NCI-H128 (cell line): ENCODE measurements at regions not wholly inside any gene's neighbourhood (a gene's known extent, or its start where the extent isn't known, plus 50 kb on each side); places are given as distances from the start of the nearest gene placed in this dataset.

Experiments used
- DNase-seq: peaks from one replicate; lab custom pipeline; 2025; ENCODE audit not compliant: unreplicated experiment; lab: John Stamatoyannopoulos, UW

DNA sequence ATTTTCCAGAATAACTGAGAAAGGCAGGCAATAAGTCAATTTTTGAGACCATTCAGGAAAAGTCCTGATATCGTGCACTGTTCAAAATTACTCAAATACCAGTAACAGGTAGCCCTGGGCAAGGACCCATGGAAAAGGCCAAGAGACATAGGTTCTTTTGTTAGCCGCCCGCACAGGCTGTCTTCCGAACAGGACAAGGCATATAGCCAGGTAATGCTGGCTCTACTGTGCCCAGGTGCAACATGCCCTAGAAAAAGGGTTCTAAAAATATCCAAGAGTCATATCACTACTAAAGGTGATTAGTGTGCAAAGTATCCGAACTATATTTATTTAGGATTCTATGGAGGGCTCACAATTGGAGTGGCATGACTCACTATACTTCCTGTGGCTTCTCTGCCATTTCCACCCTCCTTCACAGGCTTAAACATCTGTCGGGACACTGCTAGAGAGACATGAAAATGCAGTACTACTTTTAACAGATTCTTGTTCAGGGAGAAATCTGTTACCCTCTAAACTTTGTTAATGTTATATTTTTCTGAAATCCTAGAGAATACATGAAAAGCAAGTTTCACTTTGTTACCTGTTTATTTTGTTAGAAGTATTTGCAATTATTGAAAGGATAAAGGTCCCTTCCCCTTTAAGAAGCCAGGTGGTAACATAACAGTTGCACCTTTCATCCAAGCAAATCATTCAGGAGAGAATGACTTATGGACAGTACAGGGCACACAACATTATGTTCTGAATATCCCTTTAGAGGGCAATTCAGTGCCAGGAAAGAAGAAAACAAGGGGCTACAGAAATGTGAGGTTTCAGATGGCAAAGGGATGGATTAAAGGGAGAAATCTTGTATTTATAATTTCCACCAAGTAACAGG is 293.3 kb upstream of the THBS1 start:
- DNase-seq: no peak

DNA sequence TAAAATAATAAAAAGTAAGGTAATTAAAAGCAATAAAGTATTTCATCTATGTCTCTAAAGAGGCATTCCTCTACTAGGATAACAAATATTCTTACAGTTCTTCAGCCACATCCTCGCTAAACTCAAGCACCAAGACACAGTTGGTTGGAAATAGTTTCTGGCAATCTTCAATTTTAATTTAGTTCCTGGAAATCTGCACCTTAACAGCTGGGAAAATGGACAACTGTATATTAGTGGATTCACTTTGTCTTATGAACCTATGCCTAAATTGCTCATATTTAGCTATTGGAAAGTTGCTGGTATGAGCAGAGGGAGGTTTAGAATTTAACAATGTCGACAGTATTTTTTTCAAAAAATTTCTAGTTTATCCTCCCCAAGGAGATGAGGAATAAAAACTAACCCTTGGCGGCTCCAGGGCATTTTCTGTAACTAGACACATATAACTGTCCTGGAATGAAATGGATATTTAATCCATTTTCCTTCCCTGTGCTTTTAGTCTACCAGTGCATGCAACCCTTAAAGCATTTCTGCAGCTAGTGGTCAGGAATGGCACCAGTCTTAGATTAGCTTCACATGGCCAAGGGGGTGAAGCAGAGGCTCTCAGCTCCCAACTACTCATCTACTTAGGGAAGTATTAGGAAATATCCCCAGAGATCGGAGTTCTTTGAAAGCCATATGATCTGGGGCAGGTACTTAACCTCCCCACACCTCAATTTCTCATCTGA is 290.0 kb upstream of the THBS1 start:
- no peak for DNase-seq

DNA sequence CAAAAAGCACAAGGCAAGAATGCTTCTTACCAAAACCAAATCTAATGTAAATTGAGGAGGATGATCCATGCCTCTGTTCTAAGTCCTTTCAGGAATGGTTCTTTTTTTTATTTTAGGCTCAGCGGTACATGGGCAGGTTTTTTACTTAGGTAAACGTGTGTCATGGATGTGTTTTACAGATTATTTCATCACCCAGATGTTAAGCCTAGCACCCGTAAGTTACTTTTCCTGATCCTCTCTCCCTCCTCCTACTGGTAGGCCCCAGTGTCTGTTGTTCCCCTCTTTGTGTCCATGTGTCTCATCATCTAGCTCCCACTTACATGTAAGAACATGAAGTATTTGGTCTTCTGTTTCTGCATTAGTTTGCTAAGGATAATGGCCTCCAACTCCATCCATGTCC is 289.2 kb upstream of the THBS1 start:
- DNase-seq: no peak

DNA sequence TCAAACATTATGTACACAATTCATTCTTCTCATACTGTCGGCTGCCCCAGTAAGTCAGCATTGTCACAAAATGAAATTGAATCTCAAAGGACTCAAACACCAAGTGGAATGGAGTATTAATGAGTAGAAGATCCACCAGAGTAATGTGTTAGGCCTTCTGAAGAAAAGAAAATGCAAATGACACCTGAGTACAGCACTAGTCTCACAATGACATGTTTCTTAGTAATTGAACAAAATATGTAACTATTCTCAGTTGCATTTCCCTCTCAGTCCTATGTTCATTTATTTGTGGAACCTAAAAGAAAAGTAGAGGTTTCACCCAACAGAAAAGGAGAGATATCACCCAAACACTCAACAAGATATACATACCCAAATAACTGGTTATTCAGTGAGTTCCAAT is 283.9 kb upstream of the THBS1 start:
- DNase-seq: no peak

DNA sequence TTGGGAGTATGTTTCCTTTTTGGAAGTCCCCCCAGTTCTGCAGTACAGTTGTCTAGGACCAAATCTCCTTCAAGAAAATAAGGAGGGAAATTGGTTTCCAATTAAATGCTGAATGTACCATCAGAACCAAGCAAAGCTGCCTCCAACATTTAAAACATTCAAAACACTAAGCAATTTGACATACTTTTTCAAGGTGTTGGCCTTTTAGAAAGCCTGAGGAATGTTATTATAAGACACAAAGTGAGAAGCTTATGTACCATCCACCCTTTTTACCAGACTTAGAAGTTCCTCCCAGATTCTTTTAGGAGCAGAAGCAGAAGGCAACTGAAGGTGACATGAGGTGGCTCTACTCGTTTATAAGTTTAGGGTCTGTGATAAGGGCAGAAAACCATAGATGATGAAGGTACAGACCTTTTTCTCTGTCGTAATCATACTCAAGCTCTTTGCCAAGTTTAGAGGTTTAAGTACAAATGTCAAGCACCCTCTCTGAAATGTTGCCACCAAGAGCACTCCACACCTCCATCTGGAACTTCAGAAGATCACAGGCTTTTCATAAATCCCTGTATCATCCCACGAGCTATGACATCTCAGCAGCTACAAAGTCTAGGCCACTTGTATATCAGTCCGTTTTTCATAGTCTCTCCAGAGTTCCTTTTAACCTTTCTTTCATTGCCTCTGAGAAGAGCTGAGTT is 282.5 kb upstream of the THBS1 start:
- no peak for DNase-seq

DNA sequence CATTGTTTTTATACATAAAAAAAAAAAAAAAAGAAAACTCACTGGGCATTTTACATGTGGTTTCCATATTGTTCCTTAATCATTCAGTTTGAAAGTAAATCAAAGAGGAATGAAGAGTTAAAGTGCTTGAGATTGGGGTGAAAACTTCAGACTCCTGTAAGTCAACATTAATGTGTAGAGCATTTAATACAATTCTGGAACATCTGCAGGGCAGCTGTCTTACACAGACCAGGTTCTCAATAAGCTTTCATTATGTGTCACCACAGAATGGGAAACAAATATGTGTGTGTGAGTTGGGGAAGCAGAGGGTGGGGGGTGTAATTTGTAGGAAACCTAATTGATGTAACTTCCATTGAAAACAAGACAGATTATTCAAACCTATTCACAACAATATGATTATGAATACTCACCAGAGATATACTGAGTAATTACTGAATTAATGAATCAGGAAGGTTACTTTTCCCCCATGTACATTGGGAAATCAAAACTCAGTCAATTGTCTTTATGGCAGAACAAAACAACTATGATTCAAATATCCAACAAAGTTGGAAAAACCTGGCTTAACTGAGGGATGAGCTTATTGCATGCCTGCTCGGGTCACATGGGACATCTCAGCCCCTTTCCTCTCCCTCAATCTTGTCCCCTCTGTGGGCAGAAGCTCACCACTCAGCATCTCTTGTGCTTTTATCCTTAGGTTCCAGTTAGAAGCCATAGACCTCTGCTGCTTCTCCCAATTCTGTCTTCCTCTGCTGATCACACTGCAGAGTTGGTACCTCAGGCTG is 281.2 kb upstream of the THBS1 start:
- DNase-seq: no peak

DNA sequence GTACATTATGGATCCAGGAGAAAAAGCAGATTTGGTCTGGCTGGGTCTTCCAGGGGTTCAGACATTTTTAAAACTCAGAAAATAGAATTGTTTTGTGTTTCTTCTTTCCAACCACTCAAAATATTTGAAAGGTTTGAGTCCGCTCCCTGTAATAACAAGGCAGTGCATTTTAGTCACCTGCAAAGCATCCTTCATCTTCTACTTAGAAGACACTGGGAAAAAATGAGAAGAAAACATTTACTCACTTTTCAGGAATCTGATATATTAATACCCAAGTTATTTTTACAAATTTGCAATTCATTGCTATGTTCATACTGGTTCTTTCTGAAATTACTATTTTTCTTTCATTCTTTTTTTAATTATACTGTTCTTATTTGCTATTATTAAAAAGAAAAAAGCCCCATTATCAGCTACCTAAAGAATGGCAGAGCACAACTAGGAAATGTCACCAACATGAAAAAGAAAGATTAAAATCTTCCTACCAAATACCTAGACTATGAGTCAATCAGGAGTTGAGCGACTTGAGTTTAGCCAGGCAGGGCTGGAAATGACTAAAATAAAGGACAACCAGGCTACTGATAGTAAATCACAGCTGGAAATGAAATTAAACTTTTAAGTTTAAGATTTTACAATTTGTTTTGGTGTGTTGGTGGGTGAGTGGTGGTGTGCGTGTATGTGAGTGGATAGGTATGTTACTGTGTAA is 280.3 kb upstream of the THBS1 start:
- no peak for DNase-seq

DNA sequence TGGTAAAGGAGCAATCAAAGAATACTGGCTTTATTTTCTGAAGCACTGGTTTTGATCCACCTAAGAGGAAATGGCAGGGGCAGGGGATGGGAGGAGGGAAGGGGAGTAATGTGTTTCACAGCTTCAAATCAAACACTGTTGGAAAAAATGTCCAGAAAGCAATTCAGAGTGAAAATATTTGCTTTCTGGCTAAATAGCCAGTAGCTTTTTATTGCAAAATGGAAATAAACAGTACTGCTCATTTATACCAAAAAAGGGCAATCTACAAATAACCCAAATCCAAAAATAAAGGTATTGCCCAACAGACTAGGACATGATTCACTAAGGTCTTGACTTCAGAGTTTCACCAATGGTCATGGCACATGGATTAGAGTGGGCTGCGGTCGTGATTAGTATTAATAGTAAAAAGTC is 279.3 kb upstream of the THBS1 start:
- no peak for DNase-seq

DNA sequence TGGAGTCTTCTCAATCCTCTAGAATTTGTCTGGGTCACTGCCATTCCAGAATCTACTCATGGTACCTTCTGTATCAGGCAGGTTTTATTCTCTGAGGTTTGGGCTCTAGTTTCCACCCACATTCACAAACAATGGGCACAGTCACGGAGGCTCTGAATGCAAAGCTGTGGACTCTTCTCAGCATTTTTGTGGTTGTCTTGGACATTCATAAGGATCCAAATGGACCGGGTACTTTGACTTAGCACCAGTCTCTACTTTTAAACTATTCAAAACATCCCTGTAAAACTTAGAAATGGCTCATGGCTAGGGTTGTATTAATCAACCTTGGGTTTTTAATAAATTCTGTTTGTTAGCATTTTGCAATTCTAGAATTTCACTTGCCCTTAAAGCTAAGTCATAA is 277.9 kb upstream of the THBS1 start:
- no peak for DNase-seq

DNA sequence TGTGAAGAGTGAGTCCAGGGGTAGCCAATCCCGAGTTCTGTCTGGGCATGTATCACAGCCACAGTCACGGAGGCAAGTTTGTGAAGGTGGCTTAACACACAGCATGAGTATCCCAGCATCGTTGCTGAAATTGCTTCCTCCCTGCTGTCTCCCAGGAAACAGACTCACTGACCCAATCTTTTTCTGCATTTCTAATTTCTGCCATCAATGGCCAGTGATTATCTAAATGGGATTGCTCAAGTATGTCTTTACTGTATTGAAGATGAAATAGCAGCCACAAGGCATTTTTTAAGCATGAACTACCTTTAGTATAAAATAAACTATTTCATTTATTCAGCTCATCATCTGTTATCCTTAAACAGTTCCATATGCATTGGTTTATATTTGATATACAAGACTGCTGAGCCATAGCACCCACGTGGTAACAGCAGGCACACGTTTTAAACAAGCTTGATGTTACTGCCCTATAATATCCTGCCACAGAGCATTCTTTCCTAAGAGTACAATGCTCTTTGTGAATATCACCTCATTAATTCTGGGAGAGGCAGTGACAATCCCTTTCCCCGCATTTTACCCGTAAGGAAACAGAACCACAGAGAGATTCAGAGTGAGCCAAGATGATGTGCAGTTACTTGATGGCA is 276.6 kb upstream of the THBS1 start:
- DNase-seq: no peak

DNA sequence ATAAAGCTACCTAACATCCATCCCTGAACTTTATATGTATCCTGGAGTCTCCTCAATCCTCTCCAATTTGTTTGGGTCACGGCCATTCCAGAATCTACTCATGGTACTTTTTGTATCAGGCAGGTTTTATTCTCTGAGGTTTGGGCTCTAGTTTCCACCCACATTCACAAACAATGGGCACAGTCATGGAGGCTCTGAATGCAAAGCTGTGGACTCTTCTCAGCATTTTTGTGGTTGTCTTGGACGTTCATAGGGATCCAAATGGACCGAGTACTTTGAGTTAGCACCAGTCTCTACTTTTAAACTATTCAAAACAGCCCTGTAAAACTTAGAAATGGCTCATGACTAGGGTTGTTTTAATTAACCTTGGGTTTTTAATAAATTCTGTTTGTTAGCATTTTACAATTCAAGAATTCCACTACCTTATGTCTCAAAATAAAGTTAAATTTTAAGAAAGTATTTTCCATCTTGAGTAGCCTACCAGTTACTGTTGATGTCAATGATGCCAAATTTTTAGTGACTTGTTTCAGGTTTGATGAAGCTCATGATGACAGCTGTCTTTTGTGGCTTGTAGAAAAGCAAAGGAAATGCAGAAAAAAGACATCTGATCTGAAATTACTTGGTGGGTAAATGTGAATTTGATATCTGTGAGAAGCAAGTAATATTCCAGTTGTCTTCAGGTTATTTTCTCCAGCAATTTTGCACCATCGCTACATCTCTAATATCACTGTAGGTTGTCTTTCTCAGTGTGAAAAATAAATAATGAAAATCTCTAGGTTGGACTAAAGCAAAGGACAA is 275.7 kb upstream of the THBS1 start:
- no peak for DNase-seq

DNA sequence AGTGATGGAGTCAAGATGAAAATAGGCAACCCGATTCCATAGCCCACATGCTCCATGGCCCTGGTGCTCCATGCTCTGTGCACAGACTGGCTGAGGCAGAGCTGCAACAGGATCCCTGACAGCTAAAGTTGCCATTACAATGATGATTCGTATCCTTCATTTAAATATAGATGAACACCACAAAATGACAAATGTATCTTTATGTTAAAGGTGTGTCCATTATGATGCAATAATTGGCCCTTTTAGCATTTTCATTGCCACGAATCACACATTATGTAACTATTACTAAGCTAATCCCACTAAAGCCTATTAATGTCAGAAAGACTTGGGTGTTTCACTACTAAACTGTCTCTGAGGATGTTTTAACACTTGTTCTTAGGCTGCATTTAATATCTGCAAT is 270.2 kb upstream of the THBS1 start:
- DNase-seq: no peak

DNA sequence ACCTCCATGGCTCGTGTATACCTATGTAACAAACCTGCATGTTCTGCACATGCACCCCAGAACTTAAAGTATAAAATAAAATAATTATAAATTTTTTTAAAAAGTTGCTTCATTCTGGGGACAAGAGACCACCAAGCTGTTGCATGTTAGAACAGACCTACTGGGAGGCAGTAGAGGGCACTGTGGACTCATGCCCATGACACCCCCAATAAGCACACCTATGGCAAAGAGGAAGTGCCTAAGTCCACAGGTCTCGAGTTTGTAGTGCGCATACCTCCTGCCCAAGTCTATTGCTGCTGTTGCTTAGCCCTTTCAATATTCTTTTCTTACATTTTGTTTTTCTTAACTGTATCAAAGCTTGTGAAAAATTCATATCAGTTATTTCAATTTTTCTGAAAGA is 267.9 kb upstream of the THBS1 start:
- DNase-seq: no peak

DNA sequence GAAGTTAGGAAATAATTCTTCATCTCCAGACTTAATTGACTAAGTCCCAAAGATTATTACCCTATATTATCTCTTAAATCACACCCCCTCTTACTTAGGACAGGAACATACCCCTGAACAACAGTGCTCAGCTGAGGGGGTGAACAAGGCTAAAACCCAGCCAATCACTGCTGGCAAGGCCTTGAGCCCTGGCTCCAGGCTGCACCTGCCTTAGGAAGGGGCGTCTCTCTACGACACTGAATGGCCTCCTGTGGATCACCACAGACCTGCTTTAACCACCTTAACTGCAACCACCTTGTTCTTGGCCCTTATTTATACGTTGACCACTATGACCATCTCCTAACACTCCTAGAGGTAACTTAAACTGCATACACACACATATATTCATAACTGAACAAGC is 267.4 kb upstream of the THBS1 start:
- no peak for DNase-seq

DNA sequence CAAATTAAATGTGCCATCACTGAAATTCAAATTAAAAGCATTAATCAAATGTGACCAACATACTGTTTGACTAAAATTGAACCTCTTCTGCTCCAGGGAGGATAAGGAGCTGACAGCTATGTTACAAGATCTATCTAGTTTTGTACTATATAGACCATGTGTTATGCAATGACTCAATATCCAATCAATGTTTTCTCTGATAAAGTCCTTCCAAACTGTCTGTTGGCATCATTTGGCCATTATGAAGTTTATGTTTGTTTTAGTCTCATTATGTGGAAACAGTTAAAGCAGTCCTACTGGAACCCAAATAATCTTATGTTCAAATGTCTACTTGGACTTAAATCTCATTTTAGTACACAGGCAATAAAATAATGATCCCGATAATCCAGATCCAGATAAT is 267.0 kb upstream of the THBS1 start:
- DNase-seq: no peak

DNA sequence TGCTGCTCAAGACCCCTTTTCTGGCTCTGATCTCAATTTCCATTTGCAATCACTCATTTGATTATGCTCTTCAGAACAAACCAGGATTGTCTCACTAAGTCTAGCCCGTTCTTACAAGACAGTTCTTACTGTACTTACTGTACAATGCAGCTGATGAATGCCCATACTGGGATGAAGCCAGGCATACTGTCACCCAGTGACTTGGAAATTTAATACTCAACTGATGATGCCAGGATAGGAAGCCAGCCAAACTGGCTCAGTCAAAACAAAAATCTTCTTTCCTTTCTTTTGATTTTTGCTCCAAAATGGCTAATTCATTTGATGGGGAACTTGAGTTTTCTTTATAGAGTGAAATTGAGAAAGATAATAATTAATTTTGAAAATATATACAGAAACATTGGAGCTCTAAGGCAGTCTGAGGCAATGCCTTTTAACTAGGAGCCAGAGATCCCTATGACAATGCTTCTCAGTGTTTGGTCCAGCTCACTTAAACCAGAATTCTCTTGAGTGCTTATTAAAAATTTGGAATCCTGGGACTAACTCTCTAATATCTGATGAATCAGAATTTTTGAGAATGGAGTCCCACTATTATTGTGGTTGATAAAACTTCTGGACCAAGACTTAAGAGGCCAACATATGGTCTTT is 265.6 kb upstream of the THBS1 start:
- DNase-seq: no peak

DNA sequence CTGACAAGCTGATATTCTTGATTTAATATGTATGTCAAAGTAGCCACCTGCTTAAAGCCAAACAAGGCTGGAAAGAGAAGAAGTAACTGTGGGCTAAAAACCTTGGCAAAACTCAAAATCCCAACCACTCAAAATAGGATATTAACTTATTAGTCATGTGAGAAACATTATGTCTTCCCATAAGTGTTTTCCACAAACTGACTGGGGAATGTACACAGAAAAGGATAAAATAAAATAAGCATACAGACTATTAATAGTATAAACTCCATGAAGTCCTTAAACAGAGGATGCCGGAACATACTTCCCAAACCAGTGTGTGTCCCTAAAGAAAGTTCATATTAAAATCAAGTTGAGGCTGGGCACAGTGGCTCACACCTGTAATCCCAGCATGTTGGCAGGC is 263.7 kb upstream of the THBS1 start:
- no peak for DNase-seq

DNA sequence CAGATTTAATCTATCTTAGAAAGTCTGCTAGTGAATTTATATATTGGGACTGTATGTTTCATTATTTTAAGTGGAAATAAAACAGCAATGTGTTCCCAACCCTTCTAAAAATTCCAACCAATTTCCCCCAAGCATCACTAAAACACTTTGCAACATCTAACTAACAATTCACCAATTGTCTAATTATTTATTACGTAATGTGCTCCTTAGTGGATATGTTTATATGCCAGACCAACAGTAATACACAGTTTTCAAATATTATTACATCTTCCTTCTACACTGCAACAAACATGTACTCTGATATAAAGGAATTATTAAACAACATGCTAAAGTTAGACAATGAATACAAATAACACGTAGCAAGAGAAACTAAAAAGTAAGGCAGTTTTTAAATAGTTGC is 262.6 kb upstream of the THBS1 start:
- no peak for DNase-seq

DNA sequence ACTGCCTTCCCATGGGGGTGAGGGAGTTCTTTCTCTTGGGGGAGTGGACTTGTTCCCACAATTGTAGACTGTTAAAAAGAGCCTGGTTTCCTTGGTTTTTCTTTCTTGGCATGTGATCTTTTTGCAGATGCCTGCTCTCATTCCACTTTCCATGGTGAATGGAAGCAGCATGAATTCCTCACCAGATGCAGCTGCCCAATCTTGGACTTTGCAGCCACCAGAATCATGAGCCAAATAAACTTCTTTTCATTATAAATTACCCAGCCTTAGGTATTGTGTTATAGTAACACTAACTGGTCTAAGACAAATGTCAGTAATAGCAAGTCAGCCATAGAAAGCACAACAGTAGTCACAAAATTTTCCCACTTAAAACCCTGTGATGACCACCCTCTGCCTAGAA is 260.5 kb upstream of the THBS1 start:
- DNase-seq: no peak
